Chondrocyte (in vitro differentiated cells): ENCODE measurements at regions not wholly inside any gene's neighbourhood (a gene's known extent, or its start where the extent isn't known, plus 50 kb on each side); places are given as distances from the start of the nearest gene placed in this dataset.
A peak's percentile ranks its signal among the peaks of the same experiment; 100 is the strongest.

Experiments used
- DNase-seq: peaks from one replicate; pipeline ENCODE4 v3.0.0; 2021; ENCODE audit warnings: mixed read lengths, low spot score
- H3K27ac Mint-ChIP-seq: one replicate; pipeline ENCODE4 v1.8.0; 2021; ENCODE audit warnings: mild to moderate bottlenecking, moderate library complexity, mixed read lengths; ENCODE audit not compliant: unreplicated experiment
- H3K27me3 Mint-ChIP-seq: 2 replicates; pipeline ENCODE4 v1.8.0; 2021; ENCODE audit warnings: low read depth, mixed read lengths
- H3K36me3 Mint-ChIP-seq: 2 replicates; pipeline ENCODE4 v1.8.0; 2021; ENCODE audit warnings: low read depth, mixed read lengths
- H3K4me1 Mint-ChIP-seq: 2 replicates; pipeline ENCODE4 v1.8.0; 2021; ENCODE audit warnings: low read depth, mild to moderate bottlenecking, mixed read lengths
- H3K4me3 Mint-ChIP-seq: one replicate; pipeline ENCODE4 v1.8.0; 2021; ENCODE audit warnings: mild to moderate bottlenecking, moderate library complexity, mixed read lengths; ENCODE audit not compliant: unreplicated experiment
- H3K9me3 Mint-ChIP-seq: 2 replicates; pipeline ENCODE4 v1.8.0; 2021; ENCODE audit warnings: low read depth, mixed read lengths
- TF ChIP-seq, protein P1 (sequence below): fragments of 200-600 bp; sonication (generic); IDR thresholded peaks from 2 replicates; pipeline ENCODE4 v1.5.0; 2021; ENCODE audit warnings: antibody characterized with exemption, mild to moderate bottlenecking, moderate library complexity

DNA sequence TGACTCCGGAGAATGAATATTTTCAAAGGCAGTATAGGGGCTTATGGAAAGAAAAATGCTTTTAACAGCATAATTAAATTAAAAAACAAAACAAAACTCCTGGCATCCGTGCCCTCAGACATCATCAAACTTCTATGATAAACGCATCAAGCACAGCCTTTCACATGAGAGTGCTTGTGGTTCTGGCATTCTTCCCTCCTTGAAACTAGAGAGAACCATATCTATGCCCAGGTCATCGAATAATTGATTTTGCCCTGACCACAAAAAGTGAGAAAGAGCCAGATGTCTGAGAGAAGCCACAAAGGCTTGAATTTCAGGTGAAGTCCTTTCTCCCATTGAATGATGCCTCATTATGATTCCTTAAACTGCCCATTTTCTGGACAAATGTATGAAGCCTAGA, 286.8 kb downstream of the CBLL2 start:
- Mint-ChIP-seq H3K4me3 (no peak overlapping the region), H3K27ac (no peak overlapping the region), H3K36me3 (no peaks in the 10 kb centered on the region), H3K9me3 (peaks cover 8% of the 10 kb centered on the region), H3K4me1 (peaks cover 4% of the 10 kb centered on the region), H3K27me3 (peaks cover 5% of the 10 kb centered on the region)
- no peak for DNase-seq
- TF ChIP-seq, protein P1, sequence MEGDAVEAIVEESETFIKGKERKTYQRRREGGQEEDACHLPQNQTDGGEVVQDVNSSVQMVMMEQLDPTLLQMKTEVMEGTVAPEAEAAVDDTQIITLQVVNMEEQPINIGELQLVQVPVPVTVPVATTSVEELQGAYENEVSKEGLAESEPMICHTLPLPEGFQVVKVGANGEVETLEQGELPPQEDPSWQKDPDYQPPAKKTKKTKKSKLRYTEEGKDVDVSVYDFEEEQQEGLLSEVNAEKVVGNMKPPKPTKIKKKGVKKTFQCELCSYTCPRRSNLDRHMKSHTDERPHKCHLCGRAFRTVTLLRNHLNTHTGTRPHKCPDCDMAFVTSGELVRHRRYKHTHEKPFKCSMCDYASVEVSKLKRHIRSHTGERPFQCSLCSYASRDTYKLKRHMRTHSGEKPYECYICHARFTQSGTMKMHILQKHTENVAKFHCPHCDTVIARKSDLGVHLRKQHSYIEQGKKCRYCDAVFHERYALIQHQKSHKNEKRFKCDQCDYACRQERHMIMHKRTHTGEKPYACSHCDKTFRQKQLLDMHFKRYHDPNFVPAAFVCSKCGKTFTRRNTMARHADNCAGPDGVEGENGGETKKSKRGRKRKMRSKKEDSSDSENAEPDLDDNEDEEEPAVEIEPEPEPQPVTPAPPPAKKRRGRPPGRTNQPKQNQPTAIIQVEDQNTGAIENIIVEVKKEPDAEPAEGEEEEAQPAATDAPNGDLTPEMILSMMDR: no peak

DNA sequence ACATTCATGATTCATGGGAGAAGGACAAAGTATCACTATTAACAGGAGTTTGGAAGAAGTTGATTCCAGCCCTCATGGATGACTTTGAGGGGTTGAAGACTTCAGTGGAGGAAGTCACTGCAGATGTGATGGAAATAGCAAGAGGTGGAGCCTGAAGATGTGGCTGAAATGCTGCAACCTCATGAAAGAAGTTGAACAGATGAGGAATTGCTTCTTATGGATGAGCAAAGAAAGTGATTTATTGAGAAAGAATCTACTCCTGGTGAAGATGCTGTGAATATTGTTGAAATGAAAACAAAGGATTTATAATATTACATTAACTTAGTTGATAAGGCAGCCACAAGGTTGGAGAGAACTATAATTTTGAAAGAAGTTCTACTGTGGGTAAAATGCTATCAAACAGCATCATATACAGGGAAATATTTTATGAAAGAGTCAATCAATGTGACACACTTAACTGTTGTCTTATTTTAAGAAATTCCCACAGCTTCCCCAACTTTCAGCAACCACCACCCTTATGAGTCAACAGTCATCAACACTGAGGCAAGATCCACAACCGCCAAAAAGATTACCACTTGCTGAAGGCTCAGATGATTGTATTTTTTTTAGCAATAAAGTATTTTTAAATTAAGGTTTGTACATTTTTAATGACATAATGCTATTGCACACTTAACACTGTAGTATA, 302.6 kb downstream of the CBLL2 start:
- DNase-seq: no peak
- H3K4me1 Mint-ChIP-seq: peaks cover 32% of the 10 kb centered on the region
- H3K27me3 Mint-ChIP-seq: peaks cover 7% of the 10 kb centered on the region
- H3K9me3 Mint-ChIP-seq: peaks cover 3% of the 10 kb centered on the region
- H3K4me3 Mint-ChIP-seq: no peak overlapping the region
- TF ChIP-seq, protein P1: no peak
- H3K27ac Mint-ChIP-seq: peak overlapping the region; percentile 62
- H3K36me3 Mint-ChIP-seq: no peaks in the 10 kb centered on the region

DNA sequence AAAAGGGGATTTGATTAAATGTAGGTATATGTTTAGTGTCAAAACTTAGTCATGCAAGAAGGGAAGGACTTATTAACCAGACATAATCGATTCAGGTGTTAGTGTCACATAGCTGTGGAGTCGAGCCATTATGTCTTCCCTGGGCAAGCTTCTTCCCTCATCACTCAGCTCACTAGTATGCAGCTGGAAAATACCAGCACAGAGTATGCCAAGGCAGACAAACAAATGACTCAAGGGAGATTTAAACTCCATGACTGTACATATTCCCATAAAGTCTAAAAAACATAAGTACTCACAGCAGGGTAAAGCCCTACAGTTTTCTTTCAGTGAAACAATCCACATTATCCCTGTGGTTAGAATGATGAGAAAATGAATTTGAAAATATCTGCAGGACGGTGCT, 304.5 kb downstream of the CBLL2 start:
- Mint-ChIP-seq H3K36me3 (no peaks in the 10 kb centered on the region), H3K9me3 (peaks cover 3% of the 10 kb centered on the region), H3K4me1 (peaks cover 32% of the 10 kb centered on the region), H3K27ac (peak overlapping the region; percentile 88), H3K27me3 (peaks cover 2% of the 10 kb centered on the region), H3K4me3 (no peak overlapping the region)
- no peak for DNase-seq
- TF ChIP-seq, protein P1: no peak

DNA sequence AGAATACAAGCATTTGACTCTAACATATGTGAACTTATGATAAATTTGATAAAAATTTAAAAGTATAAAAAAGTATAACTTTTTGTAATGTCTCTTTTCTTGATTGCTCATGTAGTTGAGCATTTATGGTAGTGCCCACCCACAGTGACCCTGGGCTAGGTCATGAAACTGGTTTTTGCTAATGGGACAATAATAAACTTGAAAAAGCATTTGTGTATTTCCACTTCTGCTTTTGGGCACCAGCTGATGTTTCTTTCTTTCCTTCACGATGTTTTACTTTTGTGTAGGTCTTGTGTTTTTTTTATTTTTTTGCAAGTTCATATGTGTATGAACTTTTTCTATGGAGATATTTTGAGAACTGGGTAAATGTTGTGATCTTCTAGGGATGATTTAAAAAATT, 313.1 kb downstream of the CBLL2 start:
- H3K4me1 Mint-ChIP-seq: no peaks in the 10 kb centered on the region
- no peaks in the 10 kb centered on the region for H3K36me3 Mint-ChIP-seq
- peaks cover 18% of the 10 kb centered on the region for H3K27me3 Mint-ChIP-seq
- TF ChIP-seq, protein P1: no peak
- DNase-seq: no peak
- H3K9me3 Mint-ChIP-seq: no peaks in the 10 kb centered on the region
- no peak overlapping the region for H3K4me3 Mint-ChIP-seq
- H3K27ac Mint-ChIP-seq: no peak overlapping the region

DNA sequence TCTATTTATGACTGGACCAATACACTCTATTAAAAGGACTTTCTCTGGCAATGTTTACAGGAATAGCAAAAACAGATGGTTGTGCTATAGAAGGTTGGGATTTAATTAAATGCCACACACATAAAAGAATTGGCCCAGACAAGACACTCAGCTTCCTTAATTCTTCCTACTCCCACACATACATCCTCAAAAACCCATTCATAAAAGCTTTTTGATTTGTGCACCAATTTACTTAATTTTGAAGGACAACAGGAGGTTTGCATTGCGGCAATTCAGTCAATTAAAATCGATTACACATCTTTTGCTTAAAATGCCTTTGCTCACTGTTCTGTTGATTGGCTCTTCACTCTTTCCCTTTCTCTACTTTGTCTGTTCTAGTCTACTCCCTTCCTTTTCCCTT, 317.1 kb downstream of the CBLL2 start:
- no peak overlapping the region for H3K4me3 Mint-ChIP-seq
- no peaks in the 10 kb centered on the region for H3K9me3 Mint-ChIP-seq
- H3K27me3 Mint-ChIP-seq: peaks cover 18% of the 10 kb centered on the region
- H3K36me3 Mint-ChIP-seq: no peaks in the 10 kb centered on the region
- H3K4me1 Mint-ChIP-seq: no peaks in the 10 kb centered on the region
- no peak for DNase-seq
- no peak overlapping the region for H3K27ac Mint-ChIP-seq
- TF ChIP-seq, protein P1: no peak
